ENCODE measurements at regions not wholly inside any gene's neighbourhood (a gene's known extent, or its start where the extent isn't known, plus 50 kb on each side); places are given as distances from the start of the nearest gene placed in this dataset.

GRCh38 chrX:5142644-5143043 is 1086.0 kb downstream of the NLGN4X start:
- Histone ChIP-seq H3K9me3 (ENCODE audit: control insufficient read depth, low read depth, low read length) (no peaks in the 10 kb centered on the region), H3K36me3 (ENCODE audit: control insufficient read depth in 2 of 2, extremely low read depth in 1 of 2, insufficient read depth in 2 of 2, low read length in 2 of 2) (no peaks in the 10 kb centered on the region), H3K27me3 (ENCODE audit: control insufficient read depth, extremely low read depth, insufficient read depth, low read length) (no peaks in the 10 kb centered on the region), H3K79me2 (ENCODE audit: control insufficient read depth, insufficient read depth, low read length) (no peaks in the 10 kb centered on the region), H2AFZ (ENCODE audit: control insufficient read depth, low read length) (no peak overlapping the region), H4K20me1 (ENCODE audit: control insufficient read depth, extremely low read depth, insufficient read depth, low read length) (no peaks in the 10 kb centered on the region), H3K4me3 (ENCODE audit: control insufficient read depth in 2 of 3, extremely low read depth in 1 of 3, insufficient read depth in 2 of 3, low read depth in 1 of 3, low read length in 3 of 3) (no peak overlapping the region), H3K27ac (ENCODE audit: control insufficient read depth, insufficient read depth, low read length) (no peak overlapping the region), H3K4me1 (ENCODE audit: control insufficient read depth, extremely low read depth, insufficient read depth, low read length) (no peaks in the 10 kb centered on the region), H3K9ac (ENCODE audit: control insufficient read depth, extremely low read depth, insufficient read depth, low read length) (no peak overlapping the region), H3K4me2 (ENCODE audit: control insufficient read depth, extremely low read depth, insufficient read depth, low read depth, low read length) (no peak overlapping the region), H3K9me1 (ENCODE audit: control insufficient read depth, extremely low read depth, insufficient read depth, low read length) (no peaks in the 10 kb centered on the region)
- FAIRE-seq = no peak
- DNase-seq (ENCODE audit: low read depth, low spot score) = no peak
- dilution Hi-C loops (cut with MboI; ENCODE audit: extremely low pct_ligation_motif_present, low sequenced_read_pairs) = no loop called here
- TF ChIP-seq, protein P1, sequence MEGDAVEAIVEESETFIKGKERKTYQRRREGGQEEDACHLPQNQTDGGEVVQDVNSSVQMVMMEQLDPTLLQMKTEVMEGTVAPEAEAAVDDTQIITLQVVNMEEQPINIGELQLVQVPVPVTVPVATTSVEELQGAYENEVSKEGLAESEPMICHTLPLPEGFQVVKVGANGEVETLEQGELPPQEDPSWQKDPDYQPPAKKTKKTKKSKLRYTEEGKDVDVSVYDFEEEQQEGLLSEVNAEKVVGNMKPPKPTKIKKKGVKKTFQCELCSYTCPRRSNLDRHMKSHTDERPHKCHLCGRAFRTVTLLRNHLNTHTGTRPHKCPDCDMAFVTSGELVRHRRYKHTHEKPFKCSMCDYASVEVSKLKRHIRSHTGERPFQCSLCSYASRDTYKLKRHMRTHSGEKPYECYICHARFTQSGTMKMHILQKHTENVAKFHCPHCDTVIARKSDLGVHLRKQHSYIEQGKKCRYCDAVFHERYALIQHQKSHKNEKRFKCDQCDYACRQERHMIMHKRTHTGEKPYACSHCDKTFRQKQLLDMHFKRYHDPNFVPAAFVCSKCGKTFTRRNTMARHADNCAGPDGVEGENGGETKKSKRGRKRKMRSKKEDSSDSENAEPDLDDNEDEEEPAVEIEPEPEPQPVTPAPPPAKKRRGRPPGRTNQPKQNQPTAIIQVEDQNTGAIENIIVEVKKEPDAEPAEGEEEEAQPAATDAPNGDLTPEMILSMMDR (optimal IDR thresholded peaks at IDR 0.05 in 1 of 3, IDR thresholded peaks at IDR 0.05 in 1 of 3, conservative IDR thresholded peaks at IDR 0.05 in 1 of 3; ENCODE audit: extremely low read depth in 1 of 3, insufficient read depth in 2 of 3, low read length in 3 of 3) = no peak
- no peak for TF ChIP-seq EZH2 (IDR thresholded peaks at IDR 0.05; ENCODE audit: low read length)

DNA sequence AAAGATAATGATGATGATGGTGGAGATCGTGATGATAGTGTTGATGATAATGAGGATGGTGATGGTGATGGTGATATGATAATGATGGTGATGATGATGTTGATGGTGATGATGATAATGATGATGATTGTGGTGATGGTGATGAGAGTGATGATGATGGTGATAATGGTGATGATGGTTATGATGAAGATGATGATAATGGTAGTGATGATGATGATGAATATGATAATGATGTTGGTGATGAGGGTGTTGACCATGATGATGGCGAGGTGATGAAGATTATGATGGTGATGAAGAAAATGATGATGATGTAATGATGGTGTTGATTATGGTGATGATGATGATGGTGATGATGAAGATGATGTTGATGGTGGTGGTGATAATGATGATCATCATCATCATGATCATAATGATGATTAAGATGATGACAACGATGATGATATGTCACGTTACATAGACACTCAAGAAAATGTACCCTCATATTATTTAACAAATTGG is 1106.4 kb downstream of the NLGN4X start:
- FAIRE-seq (no peak), DNase-seq (ENCODE audit: low read depth, low spot score) (no peak)
- dilution Hi-C loops (cut with MboI; ENCODE audit: extremely low pct_ligation_motif_present, low sequenced_read_pairs) = no loop called here
- H3K27me3 ChIP-seq (ENCODE audit: control insufficient read depth, extremely low read depth, insufficient read depth, low read length) = no peaks in the 10 kb centered on the region
- no peak overlapping the region for H2AFZ ChIP-seq (ENCODE audit: control insufficient read depth, low read length)
- H3K4me3 ChIP-seq (ENCODE audit: control insufficient read depth in 2 of 3, extremely low read depth in 1 of 3, insufficient read depth in 2 of 3, low read depth in 1 of 3, low read length in 3 of 3) = no peak overlapping the region
- H3K79me2 ChIP-seq (ENCODE audit: control insufficient read depth, insufficient read depth, low read length) = no peaks in the 10 kb centered on the region
- H4K20me1 ChIP-seq (ENCODE audit: control insufficient read depth, extremely low read depth, insufficient read depth, low read length) = no peaks in the 10 kb centered on the region
- H3K27ac ChIP-seq (ENCODE audit: control insufficient read depth, insufficient read depth, low read length) = no peak overlapping the region
- H3K9me3 ChIP-seq (ENCODE audit: control insufficient read depth, low read depth, low read length) = peaks cover 4% of the 10 kb centered on the region
- no peaks in the 10 kb centered on the region for H3K9me1 ChIP-seq (ENCODE audit: control insufficient read depth, extremely low read depth, insufficient read depth, low read length)
- TF ChIP-seq, protein P1 (optimal IDR thresholded peaks at IDR 0.05 in 1 of 3, IDR thresholded peaks at IDR 0.05 in 1 of 3, conservative IDR thresholded peaks at IDR 0.05 in 1 of 3; ENCODE audit: extremely low read depth in 1 of 3, insufficient read depth in 2 of 3, low read length in 3 of 3) = no peak
- no peak for TF ChIP-seq EZH2 (IDR thresholded peaks at IDR 0.05; ENCODE audit: low read length)
- H3K4me2 ChIP-seq (ENCODE audit: control insufficient read depth, extremely low read depth, insufficient read depth, low read depth, low read length) = no peak overlapping the region
- H3K4me1 ChIP-seq (ENCODE audit: control insufficient read depth, extremely low read depth, insufficient read depth, low read length) = no peaks in the 10 kb centered on the region
- H3K9ac ChIP-seq (ENCODE audit: control insufficient read depth, extremely low read depth, insufficient read depth, low read length) = no peak overlapping the region
- no peaks in the 10 kb centered on the region for H3K36me3 ChIP-seq (ENCODE audit: control insufficient read depth in 2 of 2, extremely low read depth in 1 of 2, insufficient read depth in 2 of 2, low read length in 2 of 2)
